ENCODE measurements at regions not wholly inside any gene's neighbourhood (a gene's known extent, or its start where the extent isn't known, plus 50 kb on each side); places are given as distances from the start of the nearest gene placed in this dataset.

- Histone ChIP-seq H3K4me3 (replicated peaks in 1 of 2; ENCODE audit: low read depth in 1 of 2, low read length in 2 of 2) (no peak overlapping the region), H3K79me2 (ENCODE audit: insufficient read depth, low read length) (no peaks in the 10 kb centered on the region), H3K27me3 (ENCODE audit: insufficient read depth, low read length) (no peaks in the 10 kb centered on the region), H3K9ac (ENCODE audit: low read length) (no peak overlapping the region), H3K27ac (ENCODE audit: low read depth, low read length) (no peak overlapping the region), H4K20me1 (ENCODE audit: insufficient read depth) (no peaks in the 10 kb centered on the region), H3K4me2 (ENCODE audit: low read length) (no peak overlapping the region), H3K36me3 (ENCODE audit: control insufficient read depth in 1 of 2, insufficient read depth in 2 of 2, low read length in 2 of 2) (no peaks in the 10 kb centered on the region), H3K9me2 (ENCODE audit: insufficient read depth) (no peaks in the 10 kb centered on the region), H2AFZ (ENCODE audit: low read depth, low read length, poor library complexity, severe bottlenecking) (no peak overlapping the region), H3K9me3 (ENCODE audit: control insufficient read depth in 1 of 2, insufficient read depth in 1 of 2, low read depth in 1 of 2, low read length in 2 of 2) (no peaks in the 10 kb centered on the region), H3K4me1 (ENCODE audit: control insufficient read depth in 1 of 2, insufficient read depth in 2 of 2, low read length in 2 of 2) (peaks cover 4 to 14% of the 10 kb centered on the region in 2 experiments)
- no peak for TF ChIP-seq YY1 (IDR thresholded peaks at IDR 0.05; ENCODE audit: extremely low read depth, insufficient replicate concordance, low read depth, low read length)
- TF ChIP-seq POLR2AphosphoS5 (IDR thresholded peaks at IDR 0.05; ENCODE audit: low read depth, low read length): no peak
- no peak for TF ChIP-seq ELF1 (IDR thresholded peaks at IDR 0.05; ENCODE audit: borderline replicate concordance, low read depth)
- no peak for TF ChIP-seq CBX3 (IDR thresholded peaks at IDR 0.05; ENCODE audit: low read depth)
- TF ChIP-seq RAD21 (IDR thresholded peaks at IDR 0.05; ENCODE audit: low read depth): no peak
- no peak for TF ChIP-seq ZBTB33 (IDR thresholded peaks at IDR 0.05; ENCODE audit: extremely low read depth, insufficient replicate concordance, low read length)
- TF ChIP-seq TCF7L2 (IDR thresholded peaks at IDR 0.05; ENCODE audit: borderline replicate concordance, extremely low read depth, insufficient read depth, insufficient read length): no peak
- TF ChIP-seq ZNF274 (IDR thresholded peaks at IDR 0.05; ENCODE audit: low read depth, low read length): no peak
- no peak for TF ChIP-seq EGR1 (IDR thresholded peaks at IDR 0.05; ENCODE audit: low read depth)
- no peak for TF ChIP-seq SP1 (IDR thresholded peaks at IDR 0.05; ENCODE audit: low read depth)
- no peak for TF ChIP-seq MAX (IDR thresholded peaks at IDR 0.05)
- RAD21 ChIA-PET (ENCODE audit: low non-redundant PET in 1 of 2, low total read pairs in 2 of 2, uncharacterized antibody in 2 of 2, unreplicated experiment in 2 of 2): no interaction called here
- CTCF ChIA-PET: no interaction called here
- DNase-seq (ENCODE audit: low read depth, low spot score) (no peak), ATAC-seq (no peak)
- POLR2A ChIA-PET: no interaction called here
- intact Hi-C loops (cut with micrococcal nuclease): no loop called here
- BruUV-seq (replicated peaks): no TSS peak
Measured at GRCh38 chr4:181550381-181550780, 692.8 kb upstream of the TENM3 start.

All from HCT116 (cell line).